SK-MEL-5 (cell line): ENCODE measurements at regions not wholly inside any gene's neighbourhood (a gene's known extent, or its start where the extent isn't known, plus 50 kb on each side); places are given as distances from the start of the nearest gene placed in this dataset.

Experiments used
- DNase-seq: peaks from one replicate; pipeline ENCODE4 v3.0.0-alpha.2; 2016; ENCODE audit warnings: low read depth, low spot score
- in situ Hi-C: cut with HindIII; loops from 2 replicates; pipeline ENCODE4 v1.10.0; 2016; ENCODE audit warnings: low sequenced_read_pairs, high pct_unique_total_duplicates, low pct_unique_long_range_greater_than_20kb

GRCh38 chr4:30952526-30953219, 232.5 kb downstream of the PCDH7 start:
- no peak for DNase-seq
- in situ Hi-C loops, result no loop called here

- DNase-seq, result no peak
- in situ Hi-C loops, result no loop called here
These were observed 233.6 kb downstream of the PCDH7 start for GRCh38 chr4:30953799-30954198.

DNA sequence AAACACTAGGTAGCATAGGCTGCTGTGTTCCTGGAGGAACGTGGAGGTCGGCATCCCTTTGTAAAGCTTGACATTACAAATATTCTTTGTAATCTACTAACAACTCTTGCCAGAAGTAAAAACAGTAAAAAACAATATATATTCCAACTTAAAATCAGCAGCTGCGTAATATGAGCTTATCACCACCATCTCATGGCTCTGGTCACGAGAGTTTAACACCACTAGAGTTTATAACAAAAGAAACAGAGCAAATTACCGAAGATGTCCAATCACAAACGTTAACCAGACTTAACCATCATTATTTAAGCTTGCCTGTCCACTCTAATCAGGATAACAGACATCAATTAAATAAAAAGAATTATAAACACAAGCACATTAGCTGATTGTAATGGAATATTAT, 236.7 kb downstream of the PCDH7 start:
- in situ Hi-C loops, result no loop called here
- no peak for DNase-seq

GRCh38 chr4:30957706-30958105, 237.5 kb downstream of the PCDH7 start:
- in situ Hi-C loops, result no loop called here
- DNase-seq, result no peak

- no peak for DNase-seq
- in situ Hi-C loops, result no loop called here
These were observed 239.8 kb downstream of the PCDH7 start for GRCh38 chr4:30959781-30960485.

GRCh38 chr4:30962939-30963338, 242.8 kb downstream of the PCDH7 start:
- DNase-seq, result no peak
- in situ Hi-C loops, result no loop called here

GRCh38 chr4:30968926-30969325, 248.8 kb downstream of the PCDH7 start:
- DNase-seq, result peak; percentile 75
- in situ Hi-C loops, result no loop called here

DNA sequence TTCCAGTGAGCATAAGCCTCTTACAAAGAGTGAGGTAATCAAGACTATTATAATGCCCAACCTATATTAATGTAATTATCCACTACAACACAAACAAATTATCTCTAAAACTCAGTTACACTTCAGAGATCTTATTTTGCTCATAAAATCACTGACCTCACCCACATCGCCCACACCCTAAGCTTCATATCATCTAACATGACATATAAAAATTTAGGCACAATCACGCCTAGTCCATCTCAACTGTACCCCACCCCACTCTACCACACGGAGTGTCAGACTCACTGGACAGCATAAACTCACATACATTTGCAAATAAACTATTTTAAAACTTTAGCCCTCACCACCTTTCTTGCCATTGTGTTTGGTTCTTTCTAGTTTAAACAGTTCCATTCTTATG, 252.4 kb downstream of the PCDH7 start:
- in situ Hi-C loops, result no loop called here

DNA sequence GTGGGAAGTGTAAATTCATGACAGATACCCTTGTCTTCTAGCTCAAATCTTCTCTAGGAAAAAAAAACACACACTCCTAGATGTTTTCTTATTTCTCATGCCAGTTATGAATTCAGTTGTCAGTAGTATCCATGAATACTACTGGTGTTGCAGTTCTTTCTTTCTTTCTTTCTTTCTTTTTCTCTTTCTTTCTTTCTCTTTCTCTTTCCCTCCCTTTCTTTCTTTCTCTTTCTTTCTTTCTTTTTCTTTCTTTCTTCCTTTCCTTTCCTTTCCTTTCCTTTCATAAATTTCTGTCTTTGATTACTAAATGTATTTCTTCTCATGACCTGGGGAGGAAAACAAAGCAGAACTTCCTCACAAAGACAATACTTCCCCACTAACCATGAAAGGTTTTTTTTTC, 253.8 kb downstream of the PCDH7 start:
- in situ Hi-C loops, result no loop called here
- no peak for DNase-seq

More for the DNA sequence above, 252.4 kb downstream of the PCDH7 start:
- no peak for DNase-seq

DNA sequence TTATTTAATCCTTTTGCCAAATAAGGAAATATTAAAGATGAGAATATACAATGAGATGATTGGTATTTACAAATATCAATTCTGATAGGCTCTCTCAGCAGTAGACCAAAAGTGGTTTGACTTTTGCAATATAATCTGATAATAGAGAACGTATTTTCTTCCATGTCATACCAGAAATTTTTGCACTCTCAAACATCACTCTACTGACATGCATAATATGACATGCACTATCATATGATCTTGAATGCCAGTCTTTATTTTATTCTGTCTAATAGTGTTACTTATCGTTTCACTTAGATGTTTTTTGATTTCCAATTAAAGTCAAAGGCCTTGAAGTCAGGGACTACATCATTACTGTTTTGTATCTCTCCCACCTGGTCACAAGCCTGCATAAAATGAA, 259.2 kb downstream of the PCDH7 start:
- in situ Hi-C loops, result no loop called here

GRCh38 chr4:30989508-30989907, 269.3 kb downstream of the PCDH7 start:
- in situ Hi-C loops, result no loop called here
- no peak for DNase-seq

More for the DNA sequence above, 259.2 kb downstream of the PCDH7 start:
- DNase-seq, result no peak

- no peak for DNase-seq
- in situ Hi-C loops, result no loop called here
These were observed 276.7 kb downstream of the PCDH7 start for GRCh38 chr4:30996841-30997240.

DNA sequence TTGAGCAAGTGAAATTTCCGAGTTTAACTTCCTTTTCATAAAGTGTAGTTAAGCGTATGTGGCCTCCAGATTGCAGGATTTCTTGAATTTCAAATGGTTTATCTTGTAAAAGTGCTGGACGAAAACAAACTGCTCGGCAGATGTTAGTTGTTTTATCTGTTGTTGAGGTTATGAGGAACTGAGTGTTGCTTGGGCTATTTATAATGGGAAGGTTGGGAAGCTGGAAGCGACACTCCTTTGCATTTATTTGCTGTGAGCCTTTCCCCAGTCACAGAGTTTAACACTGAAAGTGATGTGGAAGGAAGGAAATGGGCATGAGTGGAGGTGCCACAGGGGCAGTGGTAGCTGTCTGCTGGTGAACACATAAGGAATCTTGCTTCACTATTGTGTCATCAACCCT, 284.9 kb downstream of the PCDH7 start:
- DNase-seq, result no peak
- in situ Hi-C loops, result no loop called here

GRCh38 chr4:31007858-31008257, 287.7 kb downstream of the PCDH7 start:
- DNase-seq, result no peak
- in situ Hi-C loops, result no loop called here

DNA sequence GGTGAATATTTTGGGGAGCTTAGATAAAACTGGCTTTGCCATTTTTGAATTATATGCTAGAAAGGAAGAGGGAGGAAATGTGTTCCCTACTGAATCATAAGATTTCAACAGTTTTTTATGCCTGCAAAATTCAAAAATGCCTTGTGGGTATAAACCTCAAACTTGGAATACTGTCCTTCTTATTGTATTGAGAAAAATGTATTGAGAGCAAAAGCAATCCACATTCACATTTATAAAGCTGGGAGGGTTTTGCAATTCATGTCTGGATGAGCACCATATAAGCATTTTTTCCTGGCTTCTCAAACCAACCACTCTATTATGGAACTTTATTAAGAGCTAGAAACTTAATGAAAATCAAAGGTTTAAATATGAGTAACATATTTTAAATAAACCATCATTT, 289.8 kb downstream of the PCDH7 start:
- DNase-seq, result no peak
- in situ Hi-C loops, result no loop called here

DNA sequence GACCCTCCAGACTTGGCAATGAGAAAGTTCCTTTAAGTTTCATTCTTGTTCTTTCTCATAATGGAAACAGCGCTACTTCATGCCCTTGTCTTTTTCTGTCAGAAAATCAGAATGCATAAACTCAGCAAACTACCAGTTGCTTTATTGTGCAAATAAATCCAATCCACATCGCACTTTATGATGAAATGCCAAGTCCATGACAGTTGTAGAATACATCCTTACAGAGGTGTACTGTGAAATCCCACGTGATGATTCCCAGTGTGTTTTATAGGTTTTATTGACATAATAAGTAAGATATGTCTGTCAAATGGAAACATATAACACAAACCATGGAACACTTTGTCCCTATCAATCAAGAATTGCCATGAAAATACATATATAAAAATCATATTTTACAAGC, 295.0 kb downstream of the PCDH7 start:
- no peak for DNase-seq
- in situ Hi-C loops, result no loop called here

- in situ Hi-C loops, result no loop called here
- no peak for DNase-seq
These were observed 296.3 kb downstream of the PCDH7 start for GRCh38 chr4:31016322-31017061.

DNA sequence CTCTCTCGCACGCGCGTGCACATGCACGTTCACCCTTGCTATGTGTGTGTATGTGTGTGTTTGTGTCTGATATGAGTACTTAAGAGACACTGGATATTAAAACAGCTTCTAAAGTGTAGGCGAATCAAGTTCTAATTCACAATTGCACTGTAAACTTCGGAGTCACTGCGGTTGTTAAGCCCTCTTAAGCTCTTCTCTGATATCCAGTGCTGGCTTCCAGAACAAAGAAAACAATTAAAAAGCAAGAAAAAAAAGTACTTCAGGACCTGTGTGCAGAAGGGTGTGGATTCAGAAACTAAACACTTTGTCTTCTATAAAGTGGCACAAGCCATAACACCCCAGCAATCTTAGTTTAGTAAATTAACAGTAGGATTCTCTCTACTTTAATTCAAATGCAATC, 300.2 kb downstream of the PCDH7 start:
- in situ Hi-C loops, result no loop called here

GRCh38 chr4:31021008-31021407, 300.8 kb downstream of the PCDH7 start:
- DNase-seq, result no peak
- in situ Hi-C loops, result no loop called here

More for the DNA sequence above, 300.2 kb downstream of the PCDH7 start:
- no peak for DNase-seq
